Neural progenitor cell (in vitro differentiated cells): ENCODE measurements at regions not wholly inside any gene's neighbourhood (a gene's known extent, or its start where the extent isn't known, plus 50 kb on each side); places are given as distances from the start of the nearest gene placed in this dataset.
"Not testable (repeated sequence)": the region's sequence is repeated elsewhere in the genome, so short reads cannot be mapped to it uniquely, and the experiment has no call there.

ENCODE experiments used
- DNase-seq: peaks from one replicate; pipeline ENCODE4 v3.0.0-alpha.2; 2016; ENCODE audit warnings: low spot score
- H2AFZ ChIP-seq: fragments of 200-600 bp; sonication (generic); replicated peaks from 2 replicates; pipeline ENCODE4 v1.6.1; 2016; ENCODE audit warnings: antibody characterized with exemption
- H3F3A ChIP-seq: fragments of 200-600 bp; sonication (generic); 2 replicates; pipeline ENCODE4 v1.6.1; 2016; ENCODE audit warnings: antibody characterized with exemption, low read depth
- H3K27ac ChIP-seq: fragments of 200-600 bp; sonication (generic); 2 replicates; pipeline ENCODE4 v1.5.1; 2016; ENCODE audit warnings: mild to moderate bottlenecking
- H3K27me3 ChIP-seq: fragments of 200-600 bp; sonication (generic); 2 replicates; pipeline ENCODE4 v1.6.1; 2016; ENCODE audit warnings: mild to moderate bottlenecking, moderate library complexity
- H3K36me3 ChIP-seq: fragments of 200-600 bp; sonication (generic); 2 replicates; pipeline ENCODE4 v1.5.1; 2016
- H3K4me1 ChIP-seq: fragments of 200-600 bp; sonication (generic); 2 replicates; pipeline ENCODE4 v1.6.1; 2016; ENCODE audit warnings: mixed run types
- H3K4me2 ChIP-seq: fragments of 200-600 bp; sonication (generic); 2 replicates; pipeline ENCODE4 v1.6.1; 2016
- H3K4me3 ChIP-seq: fragments of 200-600 bp; sonication (generic); 2 replicates; pipeline ENCODE4 v1.5.1; 2016
- H3K79me2 ChIP-seq: fragments of 200-600 bp; sonication (generic); 2 replicates; pipeline ENCODE4 v1.6.1; 2016; ENCODE audit warnings: low read depth
- H3K9ac ChIP-seq: fragments of 200-600 bp; sonication (generic); 2 replicates; pipeline ENCODE4 v1.6.1; 2016
- H3K9me3 ChIP-seq: fragments of 200-600 bp; sonication (generic); 2 replicates; pipeline ENCODE4 v1.5.1; 2016; ENCODE audit warnings: low read depth
- H4K20me1 ChIP-seq: fragments of 200-600 bp; sonication (generic); 2 replicates; pipeline ENCODE4 v1.6.1; 2016; ENCODE audit warnings: low read depth
- H3K27ac Mint-ChIP-seq: 3 replicates; pipeline ENCODE4 v1.8.0; 2021; ENCODE audit warnings: mixed read lengths
- H3K27me3 Mint-ChIP-seq: 2 replicates; pipeline ENCODE4 v1.8.0; 2022; ENCODE audit warnings: low read depth, mild to moderate bottlenecking, inconsistent platforms, moderate library complexity, mixed read lengths; ENCODE audit not compliant: insufficient read depth
- H3K36me3 Mint-ChIP-seq: 3 replicates; pipeline ENCODE4 v1.8.0; 2021; ENCODE audit warnings: mixed read lengths
- H3K4me1 Mint-ChIP-seq: 3 replicates; pipeline ENCODE4 v1.8.0; 2021; ENCODE audit warnings: mixed read lengths
- H3K4me3 Mint-ChIP-seq: 3 replicates; pipeline ENCODE4 v1.8.0; 2021; ENCODE audit warnings: mild to moderate bottlenecking, moderate library complexity, mixed read lengths
- H3K9me3 Mint-ChIP-seq: 3 replicates; pipeline ENCODE4 v1.8.0; 2020; ENCODE audit warnings: mixed read lengths
- CTCF ChIP-seq: fragments of 200-600 bp; sonication (generic); IDR thresholded peaks from 2 replicates; pipeline ENCODE4 v1.5.1; 2017; ENCODE audit warnings: antibody characterized with exemption, mild to moderate bottlenecking
- EZH2 ChIP-seq: fragments of 200-600 bp; sonication (generic); IDR thresholded peaks from 2 replicates; pipeline ENCODE4 v1.6.1; 2017; ENCODE audit warnings: antibody characterized with exemption, mild to moderate bottlenecking, moderate library complexity
- EZH2phosphoT487 ChIP-seq: fragments of 200-600 bp; sonication (generic); IDR thresholded peaks from 2 replicates; pipeline ENCODE4 v1.6.1; 2017; ENCODE audit warnings: antibody characterized with exemption

DNA sequence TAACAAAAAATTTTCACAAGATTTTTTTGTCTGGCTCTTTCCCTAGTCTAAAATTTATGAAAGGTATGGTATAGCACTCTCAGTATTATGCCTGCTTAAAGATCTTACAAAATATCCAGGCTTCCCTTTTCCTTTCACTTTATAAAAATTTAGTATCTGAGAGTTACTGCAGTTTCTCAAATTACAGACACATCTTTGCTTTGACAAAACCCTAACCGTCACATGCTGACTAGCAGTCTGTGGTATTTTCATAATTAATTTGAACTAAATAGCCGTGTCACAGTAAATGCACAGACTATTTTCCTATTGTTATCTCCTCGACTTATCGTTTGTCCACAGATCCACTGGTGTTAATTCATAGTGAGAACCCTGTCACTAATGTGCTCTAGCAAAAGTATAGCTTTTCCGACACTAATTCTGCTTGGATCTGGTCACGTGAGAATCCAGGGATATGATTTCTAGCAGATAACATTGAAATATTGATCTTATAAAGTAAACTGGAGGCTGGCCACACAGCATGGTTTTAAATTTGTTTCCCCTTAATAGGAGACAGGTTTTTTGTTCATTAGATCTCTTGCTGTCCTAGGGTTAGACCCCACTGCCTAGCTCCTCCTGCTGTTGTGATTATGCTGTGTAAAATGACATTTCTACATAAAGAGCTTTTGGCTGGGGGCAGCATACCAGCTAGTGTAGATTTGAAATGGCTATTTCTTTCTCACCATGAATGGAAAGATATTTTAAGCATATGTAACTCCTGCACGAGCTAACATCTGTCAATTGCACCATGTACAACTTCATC is 340.6 kb upstream of the SASH1 start:
- Histone ChIP-seq H3F3A (no peaks in the 10 kb centered on the region), H3K9ac (no peak overlapping the region), H3K4me2 (no peak overlapping the region), H3K27me3 (no peaks in the 10 kb centered on the region), H2AFZ (no peak overlapping the region), H3K79me2 (no peaks in the 10 kb centered on the region), H3K27ac (no peak overlapping the region), H4K20me1 (no peaks in the 10 kb centered on the region), H3K9me3 (no peaks in the 10 kb centered on the region), H3K36me3 (no peaks in the 10 kb centered on the region), H3K4me1 (no peaks in the 10 kb centered on the region), H3K4me3 (no peak overlapping the region)
- H3K27me3 Mint-ChIP-seq = peaks cover 4% of the 10 kb centered on the region
- peaks cover 43% of the 10 kb centered on the region for H3K9me3 Mint-ChIP-seq
- H3K4me3 Mint-ChIP-seq = no peak overlapping the region
- no peak for DNase-seq
- TF ChIP-seq CTCF = no peak
- TF ChIP-seq EZH2 = no peak
- no peak for TF ChIP-seq EZH2phosphoT487
- peaks cover 11% of the 10 kb centered on the region for H3K4me1 Mint-ChIP-seq
- H3K36me3 Mint-ChIP-seq = peaks cover 13% of the 10 kb centered on the region
- no peak overlapping the region for H3K27ac Mint-ChIP-seq

DNA sequence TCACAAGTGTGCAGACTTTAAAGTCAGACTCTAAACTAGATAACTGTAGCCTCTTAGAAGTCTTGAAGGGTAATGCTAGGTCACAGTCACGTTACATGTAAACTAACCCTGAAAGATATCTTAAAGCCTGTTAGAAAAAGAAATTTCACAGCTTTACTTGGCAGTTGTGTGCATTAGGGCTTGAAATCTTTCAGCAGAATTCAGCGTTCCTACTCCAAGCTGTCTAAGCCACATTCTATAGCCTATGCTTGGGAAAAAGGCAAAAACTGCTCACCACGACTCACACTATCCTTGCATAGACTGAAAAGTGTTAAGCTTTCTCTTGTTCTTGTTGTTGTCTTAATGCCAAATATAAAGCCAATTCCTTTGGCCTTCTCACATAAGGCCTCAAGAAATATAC is 338.0 kb upstream of the SASH1 start:
- Histone ChIP-seq H2AFZ (no peak overlapping the region), H3K36me3 (no peaks in the 10 kb centered on the region), H3K4me1 (no peaks in the 10 kb centered on the region), H4K20me1 (no peaks in the 10 kb centered on the region), H3K27ac (no peak overlapping the region), H3K4me3 (no peak overlapping the region), H3K9me3 (no peaks in the 10 kb centered on the region), H3K79me2 (no peaks in the 10 kb centered on the region), H3K9ac (no peak overlapping the region), H3K4me2 (no peak overlapping the region), H3K27me3 (no peaks in the 10 kb centered on the region), H3F3A (no peaks in the 10 kb centered on the region)
- H3K27ac Mint-ChIP-seq = no peak overlapping the region
- H3K9me3 Mint-ChIP-seq = peaks cover 41% of the 10 kb centered on the region
- peaks cover 11% of the 10 kb centered on the region for H3K4me1 Mint-ChIP-seq
- no peak overlapping the region for H3K4me3 Mint-ChIP-seq
- TF ChIP-seq EZH2phosphoT487 (no peak), EZH2 (no peak), CTCF (no peak)
- H3K36me3 Mint-ChIP-seq = peaks cover 14% of the 10 kb centered on the region
- DNase-seq = no peak
- H3K27me3 Mint-ChIP-seq = peaks cover 4% of the 10 kb centered on the region

DNA sequence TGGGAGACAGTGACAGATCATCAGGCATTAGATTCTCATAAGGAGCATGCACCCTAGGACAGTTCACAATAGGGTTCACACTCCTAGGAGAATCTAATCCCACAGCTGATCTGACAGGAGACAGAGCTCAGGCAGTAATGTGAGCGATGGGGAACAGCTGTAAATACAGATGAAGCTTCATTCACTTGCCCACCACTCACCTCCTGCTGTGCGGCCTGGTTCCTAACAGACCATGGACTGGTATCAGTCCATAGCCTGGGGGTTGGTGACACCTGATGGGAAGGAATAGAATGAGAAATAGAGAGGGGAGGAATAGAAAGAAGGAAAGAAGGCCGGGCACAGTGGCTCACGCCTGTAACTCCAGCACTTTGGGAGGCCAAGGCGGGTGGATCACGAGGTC is 336.8 kb upstream of the SASH1 start:
- H4K20me1 ChIP-seq = no peaks in the 10 kb centered on the region
- H3K9ac ChIP-seq = no peak overlapping the region
- no peaks in the 10 kb centered on the region for H3F3A ChIP-seq
- H3K4me1 Mint-ChIP-seq = peaks cover 11% of the 10 kb centered on the region
- no peak overlapping the region for H3K4me3 ChIP-seq
- H3K9me3 ChIP-seq = no peaks in the 10 kb centered on the region
- TF ChIP-seq EZH2phosphoT487 (no peak), EZH2 (no peak), CTCF (no peak)
- no peaks in the 10 kb centered on the region for H3K36me3 ChIP-seq
- H3K4me1 ChIP-seq = no peaks in the 10 kb centered on the region
- H3K9me3 Mint-ChIP-seq = peaks cover 44% of the 10 kb centered on the region
- no peak for DNase-seq
- no peaks in the 10 kb centered on the region for H3K27me3 ChIP-seq
- H2AFZ ChIP-seq = no peak overlapping the region
- H3K79me2 ChIP-seq = no peaks in the 10 kb centered on the region
- peaks cover 7% of the 10 kb centered on the region for H3K27me3 Mint-ChIP-seq
- H3K36me3 Mint-ChIP-seq = peaks cover 13% of the 10 kb centered on the region
- H3K4me3 Mint-ChIP-seq = no peak overlapping the region
- peak overlapping the region; percentile 83 for H3K27ac Mint-ChIP-seq
- no peak overlapping the region for H3K27ac ChIP-seq
- H3K4me2 ChIP-seq = no peak overlapping the region

DNA sequence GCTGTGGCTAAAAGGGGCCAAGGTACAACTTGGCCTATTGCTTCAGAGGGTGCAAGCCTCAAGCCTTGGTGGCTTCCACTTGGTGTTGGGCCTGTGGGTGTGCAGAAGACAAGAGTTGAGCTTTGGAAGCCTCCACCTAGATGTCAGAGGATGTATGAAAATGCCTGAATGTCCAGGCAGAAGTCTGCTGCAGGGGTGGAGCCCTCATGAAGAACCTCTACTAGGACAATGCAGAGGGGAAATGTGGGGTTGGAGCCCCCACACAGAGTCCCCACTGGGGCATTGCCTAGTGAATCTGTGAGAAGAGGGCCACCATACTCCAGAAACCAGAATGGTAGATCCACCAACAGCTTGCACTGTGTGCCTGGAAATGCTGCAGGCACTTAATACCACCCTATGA is 332.1 kb upstream of the SASH1 start:
- H3F3A ChIP-seq, H2AFZ ChIP-seq, H3K9ac ChIP-seq, H3K27me3 ChIP-seq, H3K4me2 ChIP-seq, H3K4me3 Mint-ChIP-seq, H3K4me1 Mint-ChIP-seq, H3K79me2 ChIP-seq, H3K27ac ChIP-seq, H3K36me3 ChIP-seq, H3K4me3 ChIP-seq, H4K20me1 ChIP-seq, H3K4me1 ChIP-seq, DNase-seq, H3K9me3 ChIP-seq, H3K27ac Mint-ChIP-seq: not testable (repeated sequence)
- peaks cover 62% of the 10 kb centered on the region for H3K9me3 Mint-ChIP-seq
- H3K27me3 Mint-ChIP-seq = peaks cover 14% of the 10 kb centered on the region
- peaks cover 21% of the 10 kb centered on the region for H3K36me3 Mint-ChIP-seq
